DOHH2 (cell line): ENCODE measurements at regions not wholly inside any gene's neighbourhood (a gene's known extent, or its start where the extent isn't known, plus 50 kb on each side); places are given as distances from the start of the nearest gene placed in this dataset.
"Not testable (repeated sequence)": the region's sequence is repeated elsewhere in the genome, so short reads cannot be mapped to it uniquely, and the experiment has no call there.

Experiments
- EZH2phosphoT487 ChIP-seq: fragments of 200-600 bp; sonication (generic); IDR thresholded peaks from 2 replicates; pipeline ENCODE4 v1.6.1; 2017; ENCODE audit warnings: borderline replicate concordance, mild to moderate bottlenecking, antibody characterized with exemption, low read length, moderate library complexity, mixed read lengths
- TF ChIP-seq, protein P1 (sequence below): fragments of 200-600 bp; sonication (generic); IDR thresholded peaks from one replicate; pipeline ENCODE4 v1.5.1; 2014; ENCODE audit warnings: antibody characterized with exemption, mild to moderate bottlenecking, low read depth, low read length; ENCODE audit not compliant: poor library complexity, severe bottlenecking

DNA sequence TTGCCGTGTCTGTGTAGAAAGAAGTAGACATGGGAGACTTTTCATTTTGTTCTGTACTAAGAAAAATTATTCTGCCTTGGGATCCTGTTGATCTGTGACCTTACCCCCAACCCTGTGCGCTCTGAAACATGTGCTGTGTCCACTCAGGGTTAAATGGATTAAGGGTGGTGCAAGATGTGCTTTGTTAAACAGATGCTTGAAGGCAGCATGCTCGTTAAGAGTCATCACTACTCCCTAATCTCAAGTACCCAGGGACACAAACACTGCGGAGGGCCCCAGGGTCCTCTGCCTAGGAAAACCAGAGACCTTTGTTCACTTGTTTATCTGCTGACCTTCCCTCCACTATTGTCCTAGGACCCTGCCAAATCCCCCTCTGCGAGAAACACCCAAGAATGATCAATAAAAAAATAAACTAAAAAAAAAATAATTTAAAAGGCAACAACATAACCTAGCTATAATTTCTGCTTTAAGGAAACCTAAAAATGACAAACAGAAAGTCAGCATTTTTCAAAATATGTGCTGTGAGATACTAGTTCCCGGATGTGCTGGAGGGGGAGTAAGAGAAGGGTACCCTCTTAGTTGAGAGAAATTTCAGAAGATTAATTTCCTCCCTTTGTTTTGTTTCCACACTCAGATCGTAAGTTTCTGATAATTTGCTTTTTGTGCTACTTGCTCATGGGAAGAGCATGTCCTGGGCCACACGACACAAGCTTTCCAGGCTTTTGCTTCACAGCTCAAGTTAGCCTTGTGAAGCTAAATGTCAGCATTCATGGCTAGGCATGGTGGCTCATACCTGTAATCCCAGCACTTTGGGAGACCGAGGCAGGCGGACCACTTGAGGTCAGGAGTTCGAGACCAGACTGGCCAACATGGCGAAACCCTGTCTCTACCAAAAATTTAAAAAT is 64.7 kb upstream of the CAPRIN1 start:
- TF ChIP-seq, protein P1, sequence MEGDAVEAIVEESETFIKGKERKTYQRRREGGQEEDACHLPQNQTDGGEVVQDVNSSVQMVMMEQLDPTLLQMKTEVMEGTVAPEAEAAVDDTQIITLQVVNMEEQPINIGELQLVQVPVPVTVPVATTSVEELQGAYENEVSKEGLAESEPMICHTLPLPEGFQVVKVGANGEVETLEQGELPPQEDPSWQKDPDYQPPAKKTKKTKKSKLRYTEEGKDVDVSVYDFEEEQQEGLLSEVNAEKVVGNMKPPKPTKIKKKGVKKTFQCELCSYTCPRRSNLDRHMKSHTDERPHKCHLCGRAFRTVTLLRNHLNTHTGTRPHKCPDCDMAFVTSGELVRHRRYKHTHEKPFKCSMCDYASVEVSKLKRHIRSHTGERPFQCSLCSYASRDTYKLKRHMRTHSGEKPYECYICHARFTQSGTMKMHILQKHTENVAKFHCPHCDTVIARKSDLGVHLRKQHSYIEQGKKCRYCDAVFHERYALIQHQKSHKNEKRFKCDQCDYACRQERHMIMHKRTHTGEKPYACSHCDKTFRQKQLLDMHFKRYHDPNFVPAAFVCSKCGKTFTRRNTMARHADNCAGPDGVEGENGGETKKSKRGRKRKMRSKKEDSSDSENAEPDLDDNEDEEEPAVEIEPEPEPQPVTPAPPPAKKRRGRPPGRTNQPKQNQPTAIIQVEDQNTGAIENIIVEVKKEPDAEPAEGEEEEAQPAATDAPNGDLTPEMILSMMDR, result not testable (repeated sequence)
- TF ChIP-seq EZH2phosphoT487, result not testable (repeated sequence)
